PC-3 (cell line): ENCODE measurements at regions not wholly inside any gene's neighbourhood (a gene's known extent, or its start where the extent isn't known, plus 50 kb on each side); places are given as distances from the start of the nearest gene placed in this dataset.

Experiments
- EZH2phosphoT487 ChIP-seq: fragments of 300-600 bp; sonication (generic); IDR thresholded peaks from 2 replicates; pipeline ENCODE4 v1.6.1; 2018; ENCODE audit warnings: mild to moderate bottlenecking, antibody characterized with exemption, low read length, borderline replicate concordance
- TF ChIP-seq, protein P1 (sequence below): fragments of 300-600 bp; sonication (generic); conservative IDR thresholded peaks from 2 replicates; pipeline ENCODE4 v1.5.1; 2017; ENCODE audit warnings: antibody characterized with exemption, low read depth, mild to moderate bottlenecking, low read length

DNA sequence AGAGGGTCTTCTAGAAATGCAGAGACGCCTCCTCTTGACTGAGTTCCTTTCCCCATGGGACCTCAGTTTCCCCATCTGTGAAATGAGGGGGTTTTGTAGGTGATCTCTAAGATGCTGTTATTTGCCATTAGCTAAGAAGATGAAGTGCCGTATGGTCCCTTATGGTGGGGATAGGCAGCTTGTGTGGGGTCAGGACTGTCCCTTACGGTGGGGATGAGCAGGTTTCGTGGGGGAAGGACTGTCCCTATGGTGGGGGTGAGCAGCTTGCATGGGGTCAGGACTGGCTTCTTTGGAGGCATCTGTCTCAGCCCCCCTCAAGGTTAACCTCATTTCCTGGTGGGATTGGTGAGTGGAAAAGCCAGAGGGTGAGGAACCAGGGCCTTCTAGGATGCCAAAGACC is 148.3 kb upstream of the GPR26 start:
- TF ChIP-seq, protein P1, sequence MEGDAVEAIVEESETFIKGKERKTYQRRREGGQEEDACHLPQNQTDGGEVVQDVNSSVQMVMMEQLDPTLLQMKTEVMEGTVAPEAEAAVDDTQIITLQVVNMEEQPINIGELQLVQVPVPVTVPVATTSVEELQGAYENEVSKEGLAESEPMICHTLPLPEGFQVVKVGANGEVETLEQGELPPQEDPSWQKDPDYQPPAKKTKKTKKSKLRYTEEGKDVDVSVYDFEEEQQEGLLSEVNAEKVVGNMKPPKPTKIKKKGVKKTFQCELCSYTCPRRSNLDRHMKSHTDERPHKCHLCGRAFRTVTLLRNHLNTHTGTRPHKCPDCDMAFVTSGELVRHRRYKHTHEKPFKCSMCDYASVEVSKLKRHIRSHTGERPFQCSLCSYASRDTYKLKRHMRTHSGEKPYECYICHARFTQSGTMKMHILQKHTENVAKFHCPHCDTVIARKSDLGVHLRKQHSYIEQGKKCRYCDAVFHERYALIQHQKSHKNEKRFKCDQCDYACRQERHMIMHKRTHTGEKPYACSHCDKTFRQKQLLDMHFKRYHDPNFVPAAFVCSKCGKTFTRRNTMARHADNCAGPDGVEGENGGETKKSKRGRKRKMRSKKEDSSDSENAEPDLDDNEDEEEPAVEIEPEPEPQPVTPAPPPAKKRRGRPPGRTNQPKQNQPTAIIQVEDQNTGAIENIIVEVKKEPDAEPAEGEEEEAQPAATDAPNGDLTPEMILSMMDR: no peak
- no peak for TF ChIP-seq EZH2phosphoT487
